ENCODE measurements at regions not wholly inside any gene's neighbourhood (a gene's known extent, or its start where the extent isn't known, plus 50 kb on each side); places are given as distances from the start of the nearest gene placed in this dataset.

DNA sequence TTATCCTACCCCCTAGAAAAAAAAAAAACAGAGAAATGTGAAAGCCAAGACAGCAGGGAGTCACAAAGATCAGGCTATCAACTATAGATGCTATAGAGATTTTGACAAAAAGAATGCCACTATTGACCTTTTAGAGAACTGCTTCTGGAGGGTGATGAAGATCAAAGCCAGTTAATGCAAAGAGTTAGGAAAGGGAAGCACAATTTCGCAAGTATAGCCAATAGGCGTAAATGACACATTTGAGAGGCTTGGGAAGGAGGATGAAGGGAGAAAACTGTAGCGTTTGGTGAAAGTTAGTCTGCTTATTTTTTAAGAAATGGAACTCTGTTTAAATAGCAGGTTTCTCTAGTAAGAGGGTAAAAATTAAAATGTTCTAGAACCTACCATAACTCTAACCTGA, 190.7 kb downstream of the DUSP6 start:
- peak overlapping the region; percentile 57 for H3K27ac ChIP-seq
- H3K27me3 ChIP-seq, result no peaks in the 10 kb centered on the region
- TF ChIP-seq, protein P1, sequence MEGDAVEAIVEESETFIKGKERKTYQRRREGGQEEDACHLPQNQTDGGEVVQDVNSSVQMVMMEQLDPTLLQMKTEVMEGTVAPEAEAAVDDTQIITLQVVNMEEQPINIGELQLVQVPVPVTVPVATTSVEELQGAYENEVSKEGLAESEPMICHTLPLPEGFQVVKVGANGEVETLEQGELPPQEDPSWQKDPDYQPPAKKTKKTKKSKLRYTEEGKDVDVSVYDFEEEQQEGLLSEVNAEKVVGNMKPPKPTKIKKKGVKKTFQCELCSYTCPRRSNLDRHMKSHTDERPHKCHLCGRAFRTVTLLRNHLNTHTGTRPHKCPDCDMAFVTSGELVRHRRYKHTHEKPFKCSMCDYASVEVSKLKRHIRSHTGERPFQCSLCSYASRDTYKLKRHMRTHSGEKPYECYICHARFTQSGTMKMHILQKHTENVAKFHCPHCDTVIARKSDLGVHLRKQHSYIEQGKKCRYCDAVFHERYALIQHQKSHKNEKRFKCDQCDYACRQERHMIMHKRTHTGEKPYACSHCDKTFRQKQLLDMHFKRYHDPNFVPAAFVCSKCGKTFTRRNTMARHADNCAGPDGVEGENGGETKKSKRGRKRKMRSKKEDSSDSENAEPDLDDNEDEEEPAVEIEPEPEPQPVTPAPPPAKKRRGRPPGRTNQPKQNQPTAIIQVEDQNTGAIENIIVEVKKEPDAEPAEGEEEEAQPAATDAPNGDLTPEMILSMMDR (IDR thresholded peaks at IDR 0.05), result no peak
- DNase-seq, result no peak
- no peaks in the 10 kb centered on the region for H3K36me3 ChIP-seq
- intact Hi-C loops (cut with DNase I), result no loop called here
- H3K4me3 ChIP-seq, result no peak overlapping the region
- H3K9ac ChIP-seq (ENCODE audit: low read depth in 2 of 2, low read length in 2 of 2), result no peak overlapping the region
- H3K9me3 ChIP-seq, result no peaks in the 10 kb centered on the region
- H3K4me1 ChIP-seq, result no peaks in the 10 kb centered on the region

DNA sequence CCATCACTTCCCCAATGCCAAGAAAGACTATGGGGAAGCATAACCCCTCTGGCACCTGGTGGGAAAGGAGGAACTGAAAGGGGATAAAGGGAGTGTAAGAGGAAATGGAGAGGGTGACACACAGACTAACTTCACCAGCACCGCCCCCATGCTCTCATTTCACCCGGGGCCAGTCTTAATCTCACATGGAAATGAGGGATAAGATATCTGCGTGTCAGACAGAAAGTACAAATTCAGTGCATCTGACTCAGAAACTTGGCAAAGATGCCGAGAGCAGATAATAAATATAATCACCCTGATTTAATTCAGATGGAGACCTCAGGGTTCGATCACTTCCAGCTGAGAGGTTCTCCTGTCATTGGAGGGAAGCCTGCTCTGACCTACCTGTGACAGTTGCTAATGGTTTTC, 191.6 kb downstream of the DUSP6 start:
- no peaks in the 10 kb centered on the region for H3K4me1 ChIP-seq
- no peaks in the 10 kb centered on the region for H3K27me3 ChIP-seq
- no peak overlapping the region for H3K9ac ChIP-seq (ENCODE audit: low read depth in 2 of 2, low read length in 2 of 2)
- H3K4me3 ChIP-seq, result no peak overlapping the region
- DNase-seq, result peak; percentile 40
- intact Hi-C loops (cut with DNase I), result no loop called here
- no peaks in the 10 kb centered on the region for H3K9me3 ChIP-seq
- H3K36me3 ChIP-seq, result no peaks in the 10 kb centered on the region
- TF ChIP-seq, protein P1 (IDR thresholded peaks at IDR 0.05), result no peak
- peak overlapping the region; percentile 13 for H3K27ac ChIP-seq

DNA sequence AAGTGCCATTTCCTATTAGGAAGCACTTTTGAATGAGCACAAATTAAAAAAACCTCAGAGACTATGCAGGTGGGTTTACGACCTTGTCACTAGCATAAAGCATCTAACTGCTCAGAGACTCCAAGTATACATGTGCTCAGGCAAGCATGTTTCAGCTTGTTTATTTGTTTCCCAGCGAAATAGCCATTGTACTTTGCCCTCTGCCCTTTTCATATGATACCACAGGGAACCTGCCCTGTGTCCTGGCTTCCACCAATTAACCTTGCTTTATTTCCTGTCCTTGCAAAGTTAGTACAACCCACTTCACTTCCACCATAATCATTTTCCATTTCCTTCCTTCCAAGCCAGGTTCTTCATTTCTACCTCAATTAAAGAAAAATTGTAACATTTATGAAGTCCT, 194.9 kb downstream of the DUSP6 start:
- no peaks in the 10 kb centered on the region for H3K9me3 ChIP-seq
- TF ChIP-seq, protein P1 (IDR thresholded peaks at IDR 0.05), result no peak
- no peaks in the 10 kb centered on the region for H3K4me1 ChIP-seq
- no peaks in the 10 kb centered on the region for H3K27me3 ChIP-seq
- H3K9ac ChIP-seq (ENCODE audit: low read depth in 2 of 2, low read length in 2 of 2), result no peak overlapping the region
- H3K27ac ChIP-seq, result peak overlapping the region; percentile 4
- intact Hi-C loops (cut with DNase I), result no loop called here
- no peak overlapping the region for H3K4me3 ChIP-seq
- DNase-seq, result peak; percentile 28
- no peaks in the 10 kb centered on the region for H3K36me3 ChIP-seq

DNA sequence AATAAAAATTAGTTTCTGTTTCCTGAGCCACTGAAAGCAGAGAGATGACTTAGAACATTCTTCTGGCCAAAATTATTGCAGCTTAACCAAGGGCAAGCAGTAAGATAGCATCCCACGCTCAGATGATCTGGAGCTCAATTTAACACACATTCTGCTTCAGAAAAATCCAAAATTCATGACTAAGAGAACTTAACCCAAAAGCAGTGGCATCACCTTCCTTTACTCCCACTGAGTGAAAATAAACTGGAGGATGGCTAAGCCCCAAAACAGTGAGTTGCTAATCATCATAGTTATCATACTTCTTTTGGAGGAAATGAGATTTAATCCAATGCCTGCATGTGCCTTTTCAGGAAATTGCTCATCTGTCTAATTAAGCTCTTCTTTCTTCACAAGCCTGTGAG, 195.4 kb downstream of the DUSP6 start:
- H3K27me3 ChIP-seq, result no peaks in the 10 kb centered on the region
- TF ChIP-seq, protein P1 (IDR thresholded peaks at IDR 0.05), result no peak
- H3K4me3 ChIP-seq, result no peak overlapping the region
- peak overlapping the region; percentile 4 for H3K27ac ChIP-seq
- H3K4me1 ChIP-seq, result no peaks in the 10 kb centered on the region
- H3K9ac ChIP-seq (ENCODE audit: low read depth in 2 of 2, low read length in 2 of 2), result no peak overlapping the region
- no peak for DNase-seq
- H3K36me3 ChIP-seq, result no peaks in the 10 kb centered on the region
- intact Hi-C loops (cut with DNase I), result no loop called here
- no peaks in the 10 kb centered on the region for H3K9me3 ChIP-seq

DNA sequence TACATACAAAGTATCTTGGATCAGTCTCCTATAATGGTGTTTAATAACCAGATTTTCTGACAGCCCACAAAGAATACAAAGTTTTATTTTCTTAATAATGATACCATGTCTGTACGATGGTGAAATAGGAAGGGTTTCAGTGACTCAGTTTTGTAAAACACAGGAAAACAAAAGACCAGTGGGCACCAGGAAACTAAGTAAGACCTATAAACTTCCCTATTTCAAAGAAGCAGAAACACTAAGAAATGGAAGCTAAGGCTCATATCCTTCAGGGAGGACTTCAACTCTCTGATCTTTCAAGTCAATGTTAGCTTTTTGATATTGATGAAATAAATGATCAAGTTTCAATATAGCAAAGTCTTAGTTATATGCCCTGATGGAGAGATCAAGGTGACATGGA, 196.0 kb downstream of the DUSP6 start:
- Histone ChIP-seq H3K9me3 (no peaks in the 10 kb centered on the region), H3K4me3 (no peak overlapping the region), H3K27me3 (no peaks in the 10 kb centered on the region), H3K9ac (ENCODE audit: low read depth in 2 of 2, low read length in 2 of 2) (no peak overlapping the region), H3K27ac (no peak overlapping the region), H3K36me3 (no peaks in the 10 kb centered on the region), H3K4me1 (no peaks in the 10 kb centered on the region)
- TF ChIP-seq, protein P1 (IDR thresholded peaks at IDR 0.05), result no peak
- intact Hi-C loops (cut with DNase I), result no loop called here
- no peak for DNase-seq

DNA sequence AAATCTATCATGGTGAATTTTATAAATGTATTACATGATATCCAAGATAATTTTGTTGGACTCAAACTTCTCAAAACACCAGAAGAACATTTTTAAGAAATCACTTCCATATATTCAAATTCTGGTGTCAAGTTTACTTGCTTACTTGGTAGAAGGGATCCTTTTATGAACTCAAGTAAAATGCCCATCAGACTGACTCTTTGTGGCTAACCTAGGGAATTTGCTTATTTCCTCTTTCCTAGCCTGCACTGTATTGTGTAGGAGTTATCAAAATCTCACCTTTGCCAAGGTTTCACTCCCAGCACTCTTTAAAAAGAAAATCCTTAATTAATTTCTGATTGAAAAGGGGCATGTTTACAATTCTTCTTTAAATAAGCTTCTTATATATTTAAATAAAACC, 196.5 kb downstream of the DUSP6 start:
- no peaks in the 10 kb centered on the region for H3K36me3 ChIP-seq
- H3K9me3 ChIP-seq, result no peaks in the 10 kb centered on the region
- H3K4me3 ChIP-seq, result no peak overlapping the region
- H3K9ac ChIP-seq (ENCODE audit: low read depth in 2 of 2, low read length in 2 of 2), result no peak overlapping the region
- no peak for DNase-seq
- TF ChIP-seq, protein P1 (IDR thresholded peaks at IDR 0.05), result no peak
- H3K4me1 ChIP-seq, result no peaks in the 10 kb centered on the region
- intact Hi-C loops (cut with DNase I), result no loop called here
- no peak overlapping the region for H3K27ac ChIP-seq
- no peaks in the 10 kb centered on the region for H3K27me3 ChIP-seq

All from colonic mucosa (tissue), 4 donors.